Iris pigment epithelial cell (primary cell): ENCODE measurements at regions not wholly inside any gene's neighbourhood (a gene's known extent, or its start where the extent isn't known, plus 50 kb on each side); places are given as distances from the start of the nearest gene placed in this dataset.
"Not testable (repeated sequence)": the region's sequence is repeated elsewhere in the genome, so short reads cannot be mapped to it uniquely, and the experiment has no call there.

Experiments
- DNase-seq: peaks from one replicate; pipeline ENCODE4 v3.0.0-alpha.2; 2011; ENCODE audit warnings: low read depth

DNA sequence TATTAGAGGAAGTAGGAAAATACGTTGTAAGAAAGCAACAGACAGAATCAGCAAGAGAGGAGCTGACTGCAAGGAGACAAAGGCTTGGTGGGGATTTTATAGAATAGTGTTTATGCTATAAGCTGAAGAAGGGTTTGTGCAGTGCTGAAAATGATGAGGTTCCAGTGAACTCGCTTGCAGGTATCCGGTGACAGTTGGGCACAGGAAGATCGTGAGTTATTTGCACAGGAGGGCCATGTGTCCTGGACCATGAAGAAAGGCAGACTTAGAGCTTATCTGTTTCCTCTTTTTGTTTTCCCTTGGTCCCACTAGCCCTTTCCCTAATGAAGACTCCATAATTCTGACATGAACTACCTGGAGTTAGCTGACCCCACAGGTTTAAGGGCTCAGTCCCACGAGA lies 61.4 kb downstream of the NXNL2 start:
- DNase-seq = no peak

GRCh38 chr9:88604836-88605511 lies 70.0 kb downstream of the NXNL2 start:
- no peak for DNase-seq

GRCh38 chr9:88605512-88606362 lies 70.8 kb downstream of the NXNL2 start:
- peak; percentile 63 for DNase-seq

DNA sequence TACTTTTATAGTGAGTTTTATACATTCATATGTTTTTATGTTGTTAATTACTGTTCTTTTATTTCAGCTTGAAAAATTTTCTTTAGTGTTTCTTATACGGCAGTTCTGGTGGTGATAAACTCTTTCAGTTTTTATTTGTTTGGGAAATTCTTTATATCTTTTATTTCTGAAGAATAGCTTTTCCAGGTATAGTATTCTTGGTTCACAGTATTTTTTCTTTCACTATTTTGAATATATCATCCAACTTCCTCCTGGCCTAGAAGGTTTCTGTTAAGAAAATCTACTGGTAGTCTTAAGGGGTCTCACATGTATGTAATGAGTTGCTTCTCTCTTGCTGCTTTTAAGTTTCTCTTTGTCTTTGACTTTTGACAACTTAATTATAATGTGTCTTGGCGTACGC lies 79.4 kb downstream of the NXNL2 start:
- DNase-seq = no peak

GRCh38 chr9:88623698-88624097 lies 88.7 kb downstream of the NXNL2 start:
- DNase-seq = no peak

DNA sequence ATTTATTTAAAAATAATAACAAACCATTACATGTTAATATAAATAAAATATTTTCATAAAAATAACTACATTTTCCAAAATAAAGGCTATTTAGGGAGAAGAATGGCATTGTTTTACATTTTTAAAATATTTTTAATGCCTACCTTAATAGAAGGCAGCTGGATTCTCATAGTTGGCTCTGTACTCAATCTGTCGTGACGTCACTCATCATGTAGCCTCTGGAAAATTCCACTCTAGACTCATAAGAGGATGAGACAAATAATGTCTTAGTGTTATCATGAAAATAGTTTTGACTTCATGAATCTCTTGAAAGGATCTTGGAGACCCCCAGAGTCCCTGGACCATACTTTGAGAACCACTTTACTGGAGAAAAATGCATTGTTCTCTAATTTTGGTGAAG lies 93.1 kb downstream of the NXNL2 start:
- peak; percentile 33 for DNase-seq

GRCh38 chr9:88628811-88629210 lies 93.8 kb downstream of the NXNL2 start:
- no peak for DNase-seq

DNA sequence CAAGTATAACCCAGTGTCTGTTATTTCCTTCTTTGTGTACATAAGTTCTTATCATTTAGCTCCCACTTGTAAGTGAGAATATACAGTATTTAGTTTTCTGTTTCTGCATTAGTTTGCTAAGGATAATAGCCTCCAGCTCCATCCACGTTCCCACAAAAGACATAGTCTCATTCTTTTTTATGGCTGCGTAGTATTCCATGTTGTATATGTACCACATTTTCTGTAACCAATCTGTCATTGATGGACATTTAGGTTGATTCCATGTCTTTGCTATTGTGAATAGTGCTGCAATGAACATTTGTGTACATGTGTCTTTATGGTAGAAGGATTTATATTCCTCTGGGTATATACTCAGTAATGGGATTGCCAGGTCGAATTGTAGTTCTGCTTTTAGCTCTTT lies 95.6 kb downstream of the NXNL2 start:
- DNase-seq = not testable (repeated sequence)

- DNase-seq = no peak
Measured at GRCh38 chr9:88635151-88635550, 100.2 kb downstream of the NXNL2 start.

- peak; percentile 11 for DNase-seq
Measured at GRCh38 chr9:88641456-88642240, 106.7 kb downstream of the NXNL2 start.

DNA sequence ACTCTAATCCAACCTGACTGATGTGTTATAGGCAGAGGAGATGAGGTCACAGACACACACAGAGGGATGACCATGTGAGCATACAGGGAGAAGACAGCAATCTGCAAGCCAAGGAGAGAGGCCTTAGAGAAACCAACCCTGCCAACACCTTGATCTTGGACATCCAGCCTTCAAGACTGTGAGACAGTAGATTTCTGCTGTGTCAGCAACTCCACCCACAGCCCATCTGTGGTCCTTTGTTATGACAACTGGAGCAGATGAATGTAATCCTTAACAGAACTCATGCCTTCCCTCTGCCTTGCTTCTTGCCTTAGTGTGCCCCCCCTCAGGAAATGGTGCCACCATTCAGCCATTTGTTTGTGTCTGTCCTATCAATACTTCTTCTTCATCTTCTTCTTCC lies 107.4 kb downstream of the NXNL2 start:
- no peak for DNase-seq

- DNase-seq = no peak
Measured at GRCh38 chr9:88643931-88644330, 109.0 kb downstream of the NXNL2 start.

- peak; percentile 37 for DNase-seq
Measured at GRCh38 chr9:88645172-88645878, 110.3 kb downstream of the NXNL2 start.

DNA sequence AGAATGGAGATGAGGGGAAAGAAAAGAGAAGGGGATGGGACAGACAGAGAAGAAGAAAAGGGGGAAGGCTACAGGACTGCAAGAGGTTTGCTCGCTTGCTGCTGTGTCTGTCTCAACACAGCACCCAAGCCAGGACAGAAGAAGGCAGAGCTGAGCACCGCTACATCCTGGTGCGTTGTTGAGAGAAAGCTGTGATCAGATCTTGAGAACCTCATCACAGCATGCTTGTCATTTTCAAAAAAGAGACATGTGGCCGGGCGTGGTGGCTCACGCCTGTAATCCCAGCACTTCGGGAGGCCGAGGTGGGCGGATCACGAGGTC lies 110.9 kb downstream of the NXNL2 start:
- peak; percentile 16 for DNase-seq

- DNase-seq = no peak
Measured at GRCh38 chr9:88646539-88647300, 111.7 kb downstream of the NXNL2 start.

GRCh38 chr9:88651682-88652633 lies 117.0 kb downstream of the NXNL2 start:
- DNase-seq = peak; percentile 99

DNA sequence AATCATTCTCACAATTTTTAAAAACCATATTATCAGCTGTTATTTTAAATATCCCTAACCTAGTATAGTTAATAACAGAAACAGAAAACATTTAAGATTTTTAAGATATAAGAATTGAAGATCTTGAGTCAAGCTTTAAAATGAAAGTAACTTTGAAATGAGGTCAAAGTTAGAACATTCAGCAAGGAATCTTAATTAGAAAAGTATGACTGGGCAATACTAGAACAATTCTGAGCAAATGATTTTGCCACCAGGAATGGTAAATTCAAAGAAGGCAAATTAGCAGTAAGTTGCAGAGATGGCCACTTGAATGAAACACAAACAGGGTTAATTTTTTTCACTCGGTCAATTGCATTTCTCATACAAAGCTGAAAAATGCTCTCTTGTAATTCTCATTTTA lies 117.9 kb downstream of the NXNL2 start:
- DNase-seq = peak; percentile 35

DNA sequence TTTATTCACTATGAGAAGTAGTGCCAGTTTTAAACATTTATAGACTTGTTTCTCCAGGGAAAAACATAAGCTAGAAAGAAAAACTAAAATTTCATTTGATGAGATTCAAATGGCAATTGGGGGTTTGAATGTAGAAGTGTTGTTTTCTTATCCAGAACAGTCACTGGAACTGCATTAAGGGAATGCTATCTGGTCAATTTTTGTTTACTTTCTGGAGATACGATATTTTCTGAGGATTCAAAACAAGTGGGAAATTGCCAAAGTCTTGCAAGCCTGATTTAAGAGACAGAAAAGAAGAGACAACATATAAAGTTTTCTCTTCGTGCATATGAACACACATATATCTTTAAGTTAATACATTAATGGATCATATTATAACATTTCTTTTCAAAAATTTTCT lies 118.4 kb downstream of the NXNL2 start:
- DNase-seq = peak; percentile 17

- DNase-seq = peak; percentile 57
Measured at GRCh38 chr9:88653911-88654310, 118.9 kb downstream of the NXNL2 start.

- DNase-seq = peak; percentile 93
Measured at GRCh38 chr9:88657893-88658292, 122.9 kb downstream of the NXNL2 start.
